ENCODE measurements at regions not wholly inside any gene's neighbourhood (a gene's known extent, or its start where the extent isn't known, plus 50 kb on each side); places are given as distances from the start of the nearest gene placed in this dataset.

DNA sequence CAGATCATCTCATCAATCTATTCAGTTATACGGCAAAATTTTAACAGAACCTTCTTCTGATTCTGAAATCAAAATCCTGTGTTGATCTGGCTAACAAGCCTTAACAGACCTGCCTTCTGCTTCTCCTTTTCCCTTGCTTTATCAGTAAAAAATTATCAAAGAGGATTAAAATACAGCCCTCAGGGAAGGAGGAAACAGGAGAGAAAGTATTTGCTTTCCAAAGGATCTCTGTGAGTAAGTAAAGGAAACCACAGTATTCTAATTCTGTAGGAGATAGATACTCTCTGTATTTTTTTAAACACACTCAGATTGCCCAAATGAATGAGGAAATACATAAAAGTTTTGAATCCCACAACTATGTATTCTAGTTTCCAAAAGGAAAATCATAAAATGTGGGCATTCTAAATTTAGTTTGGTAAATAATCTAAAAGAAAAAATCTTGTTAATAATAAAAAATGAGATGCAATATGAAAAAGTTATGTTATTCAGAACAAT, 221.8 kb downstream of the ZIC1 start:
- H3K9ac ChIP-seq (ENCODE audit: low read length): no peak overlapping the region
- H2AFZ ChIP-seq (ENCODE audit: low read depth, low read length): no peak overlapping the region
- no peak overlapping the region for H3K27ac ChIP-seq (ENCODE audit: low read length)
- TF ChIP-seq, protein P1, sequence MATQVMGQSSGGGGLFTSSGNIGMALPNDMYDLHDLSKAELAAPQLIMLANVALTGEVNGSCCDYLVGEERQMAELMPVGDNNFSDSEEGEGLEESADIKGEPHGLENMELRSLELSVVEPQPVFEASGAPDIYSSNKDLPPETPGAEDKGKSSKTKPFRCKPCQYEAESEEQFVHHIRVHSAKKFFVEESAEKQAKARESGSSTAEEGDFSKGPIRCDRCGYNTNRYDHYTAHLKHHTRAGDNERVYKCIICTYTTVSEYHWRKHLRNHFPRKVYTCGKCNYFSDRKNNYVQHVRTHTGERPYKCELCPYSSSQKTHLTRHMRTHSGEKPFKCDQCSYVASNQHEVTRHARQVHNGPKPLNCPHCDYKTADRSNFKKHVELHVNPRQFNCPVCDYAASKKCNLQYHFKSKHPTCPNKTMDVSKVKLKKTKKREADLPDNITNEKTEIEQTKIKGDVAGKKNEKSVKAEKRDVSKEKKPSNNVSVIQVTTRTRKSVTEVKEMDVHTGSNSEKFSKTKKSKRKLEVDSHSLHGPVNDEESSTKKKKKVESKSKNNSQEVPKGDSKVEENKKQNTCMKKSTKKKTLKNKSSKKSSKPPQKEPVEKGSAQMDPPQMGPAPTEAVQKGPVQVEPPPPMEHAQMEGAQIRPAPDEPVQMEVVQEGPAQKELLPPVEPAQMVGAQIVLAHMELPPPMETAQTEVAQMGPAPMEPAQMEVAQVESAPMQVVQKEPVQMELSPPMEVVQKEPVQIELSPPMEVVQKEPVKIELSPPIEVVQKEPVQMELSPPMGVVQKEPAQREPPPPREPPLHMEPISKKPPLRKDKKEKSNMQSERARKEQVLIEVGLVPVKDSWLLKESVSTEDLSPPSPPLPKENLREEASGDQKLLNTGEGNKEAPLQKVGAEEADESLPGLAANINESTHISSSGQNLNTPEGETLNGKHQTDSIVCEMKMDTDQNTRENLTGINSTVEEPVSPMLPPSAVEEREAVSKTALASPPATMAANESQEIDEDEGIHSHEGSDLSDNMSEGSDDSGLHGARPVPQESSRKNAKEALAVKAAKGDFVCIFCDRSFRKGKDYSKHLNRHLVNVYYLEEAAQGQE (IDR thresholded peaks at IDR 0.05; ENCODE audit: borderline replicate concordance): no peak
- TF ChIP-seq, protein P2, sequence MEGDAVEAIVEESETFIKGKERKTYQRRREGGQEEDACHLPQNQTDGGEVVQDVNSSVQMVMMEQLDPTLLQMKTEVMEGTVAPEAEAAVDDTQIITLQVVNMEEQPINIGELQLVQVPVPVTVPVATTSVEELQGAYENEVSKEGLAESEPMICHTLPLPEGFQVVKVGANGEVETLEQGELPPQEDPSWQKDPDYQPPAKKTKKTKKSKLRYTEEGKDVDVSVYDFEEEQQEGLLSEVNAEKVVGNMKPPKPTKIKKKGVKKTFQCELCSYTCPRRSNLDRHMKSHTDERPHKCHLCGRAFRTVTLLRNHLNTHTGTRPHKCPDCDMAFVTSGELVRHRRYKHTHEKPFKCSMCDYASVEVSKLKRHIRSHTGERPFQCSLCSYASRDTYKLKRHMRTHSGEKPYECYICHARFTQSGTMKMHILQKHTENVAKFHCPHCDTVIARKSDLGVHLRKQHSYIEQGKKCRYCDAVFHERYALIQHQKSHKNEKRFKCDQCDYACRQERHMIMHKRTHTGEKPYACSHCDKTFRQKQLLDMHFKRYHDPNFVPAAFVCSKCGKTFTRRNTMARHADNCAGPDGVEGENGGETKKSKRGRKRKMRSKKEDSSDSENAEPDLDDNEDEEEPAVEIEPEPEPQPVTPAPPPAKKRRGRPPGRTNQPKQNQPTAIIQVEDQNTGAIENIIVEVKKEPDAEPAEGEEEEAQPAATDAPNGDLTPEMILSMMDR (IDR thresholded peaks at IDR 0.05; ENCODE audit: poor library complexity, severe bottlenecking): no peak
- TF ChIP-seq EZH2 (IDR thresholded peaks at IDR 0.05; ENCODE audit: borderline replicate concordance, insufficient read depth, low read length, poor library complexity, severe bottlenecking) (no peak), EP300 (conservative IDR thresholded peaks at IDR 0.05; ENCODE audit: poor library complexity, severe bottlenecking) (no peak)
- no peaks in the 10 kb centered on the region for H3K27me3 ChIP-seq (ENCODE audit: insufficient read depth, low read depth, low read length)
- H3K36me3 ChIP-seq (ENCODE audit: insufficient read depth, low read length): no peaks in the 10 kb centered on the region
- H3K79me2 ChIP-seq (replicated peaks; ENCODE audit: insufficient read depth, low read length): no peaks in the 10 kb centered on the region
- H4K20me1 ChIP-seq (ENCODE audit: insufficient read depth): no peaks in the 10 kb centered on the region
- no peak overlapping the region for H3K4me2 ChIP-seq (ENCODE audit: low read length)
- H3K9me2 ChIP-seq (ENCODE audit: insufficient read depth, low read length): no peaks in the 10 kb centered on the region
- H3F3A ChIP-seq (ENCODE audit: insufficient read depth, low read length, poor library complexity, severe bottlenecking): no peaks in the 10 kb centered on the region
- no peaks in the 10 kb centered on the region for H3K9me3 ChIP-seq (ENCODE audit: low read length)
- H3K4me3 ChIP-seq (ENCODE audit: low read length): no peak overlapping the region

DNA sequence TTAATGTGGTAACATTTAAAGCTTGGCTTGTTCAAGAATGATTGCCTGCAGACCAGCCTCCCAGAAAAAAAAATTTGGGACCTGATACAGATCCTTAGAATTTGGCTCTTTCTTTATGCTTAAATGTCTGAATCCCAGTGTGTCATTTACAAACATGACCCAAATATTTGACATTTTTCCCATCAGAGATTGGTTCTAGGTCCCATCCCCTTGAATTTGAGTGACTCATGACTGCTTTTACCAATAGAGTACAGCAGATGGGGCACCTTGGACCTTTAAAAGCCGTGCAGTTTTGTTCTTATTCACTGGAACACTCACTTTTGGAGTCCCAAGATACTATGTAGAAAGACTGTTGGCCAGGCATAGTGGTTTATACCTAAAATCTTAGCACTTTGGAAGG, 231.6 kb downstream of the ZIC1 start:
- no peak overlapping the region for H3K4me3 ChIP-seq (ENCODE audit: low read length)
- H3K27me3 ChIP-seq (ENCODE audit: insufficient read depth, low read depth, low read length): no peaks in the 10 kb centered on the region
- H3F3A ChIP-seq (ENCODE audit: insufficient read depth, low read length, poor library complexity, severe bottlenecking): no peaks in the 10 kb centered on the region
- TF ChIP-seq TAF1 (IDR thresholded peaks at IDR 0.05; ENCODE audit: low read depth) (no peak), SMC3 (conservative IDR thresholded peaks at IDR 0.05; ENCODE audit: poor library complexity) (no peak), EP300 (conservative IDR thresholded peaks at IDR 0.05; ENCODE audit: poor library complexity, severe bottlenecking) (no peak), RAD21 (conservative IDR thresholded peaks at IDR 0.05) (no peak), POLR2AphosphoS5 (IDR thresholded peaks at IDR 0.05) (no peak), EZH2 (IDR thresholded peaks at IDR 0.05; ENCODE audit: borderline replicate concordance, insufficient read depth, low read length, poor library complexity, severe bottlenecking) (no peak)
- TF ChIP-seq, protein P1 (IDR thresholded peaks at IDR 0.05; ENCODE audit: borderline replicate concordance): no peak
- H3K36me3 ChIP-seq (ENCODE audit: insufficient read depth, low read length): no peaks in the 10 kb centered on the region
- no peaks in the 10 kb centered on the region for H3K9me2 ChIP-seq (ENCODE audit: insufficient read depth, low read length)
- H3K9ac ChIP-seq (ENCODE audit: low read length): no peak overlapping the region
- H3K27ac ChIP-seq (ENCODE audit: low read length): no peak overlapping the region
- H4K20me1 ChIP-seq (ENCODE audit: insufficient read depth): no peaks in the 10 kb centered on the region
- H2AFZ ChIP-seq (ENCODE audit: low read depth, low read length): no peak overlapping the region
- H3K79me2 ChIP-seq (replicated peaks; ENCODE audit: insufficient read depth, low read length): no peaks in the 10 kb centered on the region
- H3K9me3 ChIP-seq (ENCODE audit: low read length): no peaks in the 10 kb centered on the region
- no peak overlapping the region for H3K4me2 ChIP-seq (ENCODE audit: low read length)
